Tongue (tissue), 1 donor: ENCODE measurements at regions not wholly inside any gene's neighbourhood (a gene's known extent, or its start where the extent isn't known, plus 50 kb on each side); places are given as distances from the start of the nearest gene placed in this dataset.

ENCODE experiments used
- DNase-seq: peaks from one replicate; pipeline ENCODE4 v3.0.0-alpha.2; 2015

DNA sequence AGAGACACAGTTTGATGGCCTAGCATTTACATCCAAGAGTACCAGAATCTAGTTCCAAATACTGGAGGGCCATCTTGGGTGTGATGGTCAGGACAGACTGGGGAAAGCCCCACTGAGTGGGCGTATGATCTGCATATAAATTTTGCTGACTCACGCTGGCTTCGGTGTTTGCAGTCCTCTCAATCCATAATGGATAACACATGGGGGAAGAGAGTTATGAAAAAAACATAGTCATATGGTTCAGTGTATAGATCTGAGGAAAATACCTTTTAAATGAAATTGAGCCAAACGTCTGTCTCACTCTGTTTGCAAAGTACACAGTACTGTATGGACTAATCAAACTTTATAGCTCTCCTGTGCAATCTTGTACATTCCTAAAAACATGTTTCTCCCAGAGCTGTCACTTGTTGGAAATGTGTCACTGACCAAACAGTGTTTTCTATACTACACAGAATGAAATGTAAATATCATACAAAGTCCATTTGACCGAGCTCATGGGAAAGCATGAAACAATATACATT is 125.3 kb upstream of the THBS1 start:
- peak; percentile 72 for DNase-seq

DNA sequence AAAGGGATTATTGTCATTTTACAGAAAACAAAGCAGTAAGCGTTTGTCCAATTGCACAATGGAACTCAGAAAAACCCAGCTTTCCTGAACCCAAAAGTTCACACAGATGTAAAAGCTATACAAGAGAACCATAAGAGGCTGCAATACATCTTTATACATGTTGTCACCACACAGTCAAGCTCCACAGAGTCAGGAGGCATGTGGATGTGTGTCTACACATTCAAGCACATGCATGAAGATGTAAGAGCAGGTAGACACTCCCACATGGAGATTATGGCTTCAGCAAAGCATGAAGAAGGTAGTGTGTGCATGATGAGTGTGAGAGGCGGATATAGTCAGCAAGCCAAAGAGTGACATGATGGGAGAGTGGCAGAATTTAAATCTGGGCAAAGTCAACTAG is 124.7 kb upstream of the THBS1 start:
- DNase-seq, result no peak

DNA sequence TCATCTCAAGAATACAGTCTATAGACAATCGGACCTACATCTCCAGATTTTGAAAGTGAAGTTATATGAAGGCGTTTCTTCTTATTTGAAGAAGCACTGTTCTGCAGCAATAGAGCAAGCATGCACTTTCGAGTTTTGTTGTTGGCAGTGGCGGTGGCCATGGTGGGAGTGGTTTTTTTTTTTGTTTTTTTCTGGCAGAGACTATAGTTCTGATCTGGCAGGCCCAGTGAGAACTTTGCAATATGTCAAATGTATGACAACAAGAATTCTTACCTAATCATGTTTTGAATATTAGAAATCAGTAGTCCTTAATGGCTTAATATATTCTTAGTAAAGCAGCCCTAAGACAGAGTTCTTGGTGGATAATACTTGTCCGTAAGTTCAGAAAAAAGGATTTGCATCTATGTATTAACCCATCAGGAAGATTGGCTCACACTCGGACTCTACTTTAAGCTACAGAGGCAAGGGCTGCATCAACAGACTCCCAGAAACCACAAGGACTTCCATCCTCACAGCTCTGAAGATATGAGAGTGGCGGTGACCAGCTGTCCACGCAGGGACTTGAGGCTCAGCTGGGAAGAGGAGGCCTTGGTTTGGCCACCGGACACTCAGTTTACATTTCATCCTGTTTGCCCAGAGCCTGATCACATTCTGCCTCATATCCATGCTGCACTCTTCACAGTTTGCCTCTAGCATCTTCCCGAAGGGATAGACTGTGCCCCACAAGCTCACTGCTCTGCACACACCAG is 124.1 kb upstream of the THBS1 start:
- DNase-seq, result no peak

DNA sequence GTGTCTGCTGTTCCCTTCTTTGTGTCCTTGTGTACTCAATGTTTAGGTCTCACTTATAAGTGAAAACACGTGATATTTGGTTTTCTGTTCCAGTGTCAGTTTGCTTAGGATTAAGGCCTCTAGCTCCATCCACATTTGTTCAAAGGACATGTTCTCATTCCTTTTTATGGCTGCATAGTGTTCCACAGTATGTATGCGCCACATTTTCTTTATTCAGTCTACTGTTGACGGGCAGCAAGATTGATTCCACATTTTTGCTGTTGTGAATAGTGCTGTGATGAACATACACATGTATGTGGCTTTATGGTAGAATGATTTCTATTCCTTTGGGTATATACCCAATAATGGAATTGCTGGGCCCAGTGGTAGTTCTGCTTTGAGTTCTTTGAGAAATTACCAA is 122.7 kb upstream of the THBS1 start:
- DNase-seq, result no peak

DNA sequence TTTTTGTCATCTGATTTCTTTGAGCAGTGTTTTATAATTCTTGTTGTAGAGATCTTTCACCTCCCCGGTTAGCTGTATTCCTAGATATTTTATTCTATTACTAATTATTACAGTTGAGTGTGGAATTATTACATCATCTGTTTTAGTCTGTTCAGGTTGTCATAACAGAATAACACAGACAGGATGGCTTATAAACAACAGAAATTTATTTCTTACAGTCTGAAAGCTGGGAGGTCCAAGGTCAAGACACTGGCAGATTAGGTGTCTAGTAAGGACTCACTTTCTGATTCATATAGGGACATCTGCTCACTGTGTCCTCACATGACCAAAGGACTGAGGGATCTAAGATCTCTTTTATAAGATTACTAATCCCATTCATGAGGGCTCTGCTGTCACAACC is 121.3 kb upstream of the THBS1 start:
- no peak for DNase-seq

DNA sequence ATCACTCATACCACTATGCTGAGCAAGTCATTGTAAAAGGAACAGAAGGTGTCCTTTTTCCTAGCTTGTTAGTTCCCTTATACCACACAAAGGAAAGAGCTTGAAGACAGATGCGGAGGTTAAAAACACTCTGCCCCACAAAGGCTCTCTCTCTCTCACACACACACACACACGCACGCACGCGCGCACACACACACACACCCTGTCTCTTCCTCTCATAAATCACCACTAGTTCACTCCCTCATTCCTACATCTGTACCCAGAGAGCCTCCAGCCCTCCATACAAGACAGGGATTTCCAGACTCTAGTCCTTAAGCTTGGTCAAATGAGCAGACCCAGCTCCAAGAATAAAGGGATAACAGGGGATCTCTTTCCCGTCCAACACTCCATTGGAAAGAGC is 120.1 kb upstream of the THBS1 start:
- DNase-seq, result no peak

DNA sequence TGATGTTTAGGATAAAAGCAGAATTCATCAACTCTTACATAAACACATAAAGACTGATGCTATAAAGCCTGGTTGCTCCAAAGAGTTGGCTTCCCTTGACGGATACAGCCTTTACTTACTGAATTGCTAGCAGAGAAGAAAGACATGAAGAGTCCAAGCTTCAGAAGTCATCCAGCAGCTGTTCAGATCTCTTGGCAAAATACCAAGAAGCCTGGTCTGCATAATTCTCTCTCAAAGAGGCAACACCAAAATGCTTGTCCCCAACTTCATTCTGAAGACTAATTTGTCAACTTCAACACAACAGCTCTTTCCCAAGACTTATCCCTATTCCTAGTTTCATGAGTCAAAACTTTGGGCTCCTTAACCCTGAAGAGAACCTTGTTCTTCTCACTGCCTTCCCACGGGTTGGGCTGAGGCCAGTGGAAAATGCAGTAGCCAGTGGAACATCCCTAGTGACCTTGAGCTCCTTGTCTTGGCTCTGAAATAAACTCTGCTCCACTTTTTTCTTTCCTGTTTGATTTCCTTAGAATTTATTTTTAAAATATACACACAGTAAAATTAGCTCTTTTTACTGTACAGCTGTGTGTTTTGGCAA is 119.2 kb upstream of the THBS1 start:
- peak; percentile 86 for DNase-seq

DNA sequence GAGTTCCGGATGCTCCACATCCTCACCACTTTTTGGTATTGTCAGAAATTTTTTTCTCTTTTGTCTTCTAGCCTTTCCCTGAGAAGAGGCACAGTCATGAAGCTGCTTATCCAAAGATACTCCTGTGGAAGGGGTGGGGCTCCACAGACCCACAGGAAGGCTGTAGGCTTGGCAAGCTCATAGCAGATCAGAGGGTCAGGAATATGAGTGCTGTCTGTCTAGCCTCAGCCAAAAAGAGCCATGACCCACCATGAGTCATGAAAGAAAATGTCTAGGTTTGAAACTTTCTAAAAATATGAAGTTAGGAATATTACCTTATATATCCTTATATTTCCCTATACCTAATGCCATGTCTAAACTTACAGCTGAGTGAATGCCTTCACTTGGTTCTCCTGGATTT is 118.2 kb upstream of the THBS1 start:
- DNase-seq, result no peak

DNA sequence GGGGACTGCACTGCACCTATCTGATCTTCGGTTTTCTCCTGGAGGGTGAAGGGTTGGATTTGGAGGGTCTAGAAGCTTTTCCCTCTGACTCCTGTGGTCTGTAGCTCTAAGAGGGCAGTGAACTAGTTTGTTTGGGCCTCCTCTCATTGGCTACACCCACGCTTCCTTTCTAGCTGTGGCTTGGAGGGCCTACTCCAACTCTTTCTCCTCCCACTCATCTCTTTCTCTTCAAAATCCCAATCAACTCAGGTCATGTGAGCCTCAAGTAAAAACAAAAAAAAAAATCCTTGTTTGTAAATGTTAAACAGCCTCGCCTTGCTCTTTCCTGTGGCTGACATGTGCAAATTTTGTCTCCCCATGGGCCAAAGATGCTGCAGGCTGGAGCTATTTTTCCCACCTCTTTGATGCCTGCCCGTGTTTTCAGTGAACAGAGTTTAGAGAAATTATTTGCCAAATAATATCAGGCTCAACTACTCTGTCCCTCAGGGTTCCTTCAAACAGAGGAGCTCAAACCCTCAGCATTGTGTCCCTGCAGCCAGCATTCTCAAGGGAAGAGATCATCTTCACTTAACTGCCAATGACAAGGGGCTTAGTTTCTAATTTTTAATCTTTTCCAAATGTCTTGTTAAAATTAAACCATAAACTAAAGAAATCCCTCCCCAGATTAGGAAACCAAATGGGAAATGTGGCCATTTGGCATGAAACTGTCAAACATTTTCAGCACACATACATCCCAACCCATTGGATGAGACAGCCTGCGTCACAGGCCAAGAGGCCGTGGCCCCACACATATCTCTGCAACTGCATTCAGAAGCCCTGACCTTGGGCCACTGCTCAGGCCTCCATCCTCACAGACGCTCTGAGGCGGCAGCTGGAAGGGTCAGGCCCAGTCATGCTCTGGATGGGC is 114.8 kb upstream of the THBS1 start:
- DNase-seq, result peak; percentile 61

DNA sequence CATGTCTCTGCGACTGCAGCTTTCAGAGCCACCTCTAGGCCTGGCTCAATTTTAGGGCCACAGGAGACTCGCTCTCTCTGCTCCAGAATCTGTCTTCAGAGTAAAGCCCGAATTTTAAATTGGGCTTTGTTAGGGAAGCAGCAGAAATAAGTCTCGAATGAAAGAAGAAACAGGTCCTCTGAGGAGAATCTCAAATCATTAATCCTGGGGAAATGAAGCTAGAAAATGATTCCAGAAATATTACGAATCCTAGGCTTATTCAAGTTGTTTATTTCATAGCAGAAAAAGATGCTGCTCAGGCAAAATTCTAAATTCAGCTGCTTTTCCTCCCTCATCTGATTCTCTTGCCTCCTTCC is 114.2 kb upstream of the THBS1 start:
- DNase-seq, result no peak

DNA sequence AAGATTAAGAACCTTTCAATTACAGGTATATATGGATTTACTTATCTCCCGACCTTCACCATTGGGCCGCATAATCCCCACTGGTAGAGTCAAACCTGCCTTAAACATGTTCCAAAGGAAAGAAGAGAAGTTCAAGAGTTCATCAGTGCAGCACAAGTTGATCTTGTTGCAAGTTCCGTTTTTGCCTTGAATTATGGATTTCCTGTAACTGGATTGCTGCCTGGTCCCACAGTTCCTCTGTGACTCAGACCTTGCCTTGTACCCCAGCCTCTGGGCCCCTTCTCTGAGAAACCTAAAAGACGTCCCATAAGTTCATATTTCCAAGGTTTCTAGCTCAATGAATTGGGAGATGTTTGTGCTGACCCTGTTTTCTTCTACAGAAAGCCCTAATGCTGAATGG is 112.5 kb upstream of the THBS1 start:
- DNase-seq, result no peak

DNA sequence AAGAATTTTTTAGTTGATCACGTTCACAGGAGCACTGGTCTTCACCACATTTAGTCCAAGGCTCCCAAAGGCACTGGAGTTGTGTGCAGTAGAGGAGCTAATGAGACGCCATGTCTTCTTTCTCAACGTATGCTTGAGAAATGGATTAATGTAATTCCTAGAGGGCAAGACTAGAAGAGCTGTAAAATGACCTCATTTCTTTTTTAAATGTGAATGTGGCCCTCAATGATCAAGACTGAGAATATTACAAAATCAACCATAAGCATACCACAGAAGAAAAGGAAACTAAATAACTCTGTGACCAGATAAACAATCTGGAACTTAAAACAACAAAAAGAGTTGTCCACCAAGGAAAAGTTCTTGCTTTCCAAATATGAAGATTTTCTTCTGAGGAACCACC is 112.1 kb upstream of the THBS1 start:
- DNase-seq, result no peak

DNA sequence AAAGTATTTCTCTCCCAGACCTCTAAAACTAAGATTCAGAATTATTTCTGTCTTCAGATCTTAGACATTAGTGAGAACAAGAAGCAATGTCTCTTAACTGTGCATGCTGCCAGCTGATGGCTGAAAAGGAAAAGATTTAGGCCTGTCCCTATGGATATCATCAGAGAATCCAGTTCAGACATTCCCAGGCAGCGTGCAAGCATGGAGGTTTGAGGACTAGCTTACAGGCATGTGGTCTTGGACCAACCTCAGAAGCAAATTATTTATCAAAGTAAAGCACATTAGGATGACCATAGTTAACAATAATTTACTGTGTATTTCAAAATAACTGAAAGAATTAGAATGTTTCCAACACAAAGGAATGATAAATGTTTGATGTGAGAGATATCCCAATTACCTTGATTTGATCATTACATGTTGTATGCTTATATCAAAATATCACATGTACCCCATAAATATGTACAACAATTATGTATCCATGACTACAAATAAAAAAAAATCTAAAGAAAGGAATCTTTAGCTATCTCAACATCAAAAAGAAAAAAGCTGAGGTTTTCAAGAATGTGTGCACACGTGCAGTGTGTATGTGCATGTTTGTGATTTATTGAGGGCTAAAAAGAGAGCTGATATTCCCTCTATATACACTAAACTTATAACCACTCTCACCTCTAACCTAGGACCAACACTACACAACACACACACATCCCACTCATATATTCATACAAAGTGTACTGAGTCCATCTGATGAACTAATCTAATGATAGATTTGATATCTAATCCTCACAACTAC is 108.9 kb upstream of the THBS1 start:
- DNase-seq, result peak; percentile 36

DNA sequence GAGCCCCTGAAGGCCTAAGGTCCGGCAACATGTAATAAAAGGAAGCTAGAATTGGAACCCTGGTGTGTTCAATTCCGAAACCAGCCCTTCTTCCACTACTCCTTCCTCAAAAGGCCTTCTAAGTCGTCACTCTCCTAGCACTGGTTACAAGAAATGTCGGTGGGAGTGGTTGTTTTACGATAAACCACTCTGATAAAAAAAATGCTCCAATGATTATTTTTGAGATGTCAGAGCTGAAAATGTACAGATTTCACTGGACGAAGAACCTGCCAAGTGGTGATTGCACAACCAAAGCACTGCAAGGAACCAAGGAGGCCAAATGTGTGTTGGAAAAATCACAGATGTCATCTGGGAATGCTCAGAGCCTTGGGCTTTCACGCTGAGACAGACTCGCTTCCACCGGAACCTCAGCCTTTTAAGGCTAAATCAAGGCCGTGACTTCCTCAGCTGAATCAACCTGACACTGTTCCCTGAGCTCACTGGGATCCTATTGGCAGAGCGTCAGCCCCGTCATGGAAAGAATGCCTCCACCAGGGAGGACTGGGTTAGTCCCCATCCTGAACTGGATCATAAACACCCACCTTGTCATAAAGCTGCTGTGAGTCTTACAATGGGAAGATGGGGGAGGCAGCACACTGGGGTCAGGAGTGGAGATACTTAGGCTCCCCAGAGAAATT is 108.1 kb upstream of the THBS1 start:
- peak; percentile 95 for DNase-seq

DNA sequence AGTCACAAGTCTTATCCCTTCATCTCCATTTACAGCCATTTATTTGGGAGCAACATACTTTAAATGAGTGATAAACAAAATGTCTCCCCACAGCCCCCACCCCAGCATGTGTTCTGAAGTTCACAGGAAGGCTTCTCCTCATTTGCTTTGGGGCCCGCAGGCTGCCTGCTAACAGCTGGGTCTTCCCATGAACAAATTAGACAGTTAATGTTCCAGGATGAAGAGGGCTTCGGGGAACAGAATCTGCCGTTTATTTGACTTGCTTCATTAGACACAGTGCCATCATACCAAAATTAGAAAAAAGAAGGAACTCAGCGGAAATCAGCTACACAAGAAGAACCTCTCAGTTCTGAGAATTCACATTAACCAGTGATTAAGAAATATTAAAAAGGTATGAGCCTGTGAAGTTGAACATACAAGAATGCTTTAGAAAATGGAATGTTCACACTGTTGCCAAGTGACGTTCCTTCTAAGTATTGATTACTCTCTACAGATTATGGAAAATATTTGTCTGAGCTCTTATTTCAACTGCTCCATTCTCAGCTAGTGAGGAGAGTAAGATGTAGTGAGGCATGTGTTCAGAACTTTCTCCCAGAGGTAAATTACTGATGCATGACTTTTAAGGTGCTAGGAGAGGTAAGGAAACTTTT is 107.5 kb upstream of the THBS1 start:
- peak; percentile 86 for DNase-seq

DNA sequence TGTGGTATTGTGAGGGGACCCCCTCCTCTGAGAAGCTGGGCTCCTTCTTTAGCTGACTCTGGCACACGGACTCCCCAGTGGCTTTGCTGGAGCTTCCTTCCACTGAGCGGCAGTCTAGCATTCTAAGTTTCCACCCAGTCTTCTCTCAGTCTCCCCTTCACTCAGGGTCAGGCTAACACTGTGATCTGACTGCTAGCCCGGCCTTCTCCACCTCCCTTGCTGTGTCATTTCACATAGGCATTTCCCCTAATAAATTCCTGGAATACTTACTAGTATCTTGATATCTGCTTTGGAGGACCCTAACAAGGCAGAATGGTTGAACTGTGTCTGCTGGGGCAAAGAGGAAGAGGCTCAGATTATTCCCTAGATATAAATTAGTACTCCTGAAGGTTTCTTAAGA is 106.2 kb upstream of the THBS1 start:
- no peak for DNase-seq

DNA sequence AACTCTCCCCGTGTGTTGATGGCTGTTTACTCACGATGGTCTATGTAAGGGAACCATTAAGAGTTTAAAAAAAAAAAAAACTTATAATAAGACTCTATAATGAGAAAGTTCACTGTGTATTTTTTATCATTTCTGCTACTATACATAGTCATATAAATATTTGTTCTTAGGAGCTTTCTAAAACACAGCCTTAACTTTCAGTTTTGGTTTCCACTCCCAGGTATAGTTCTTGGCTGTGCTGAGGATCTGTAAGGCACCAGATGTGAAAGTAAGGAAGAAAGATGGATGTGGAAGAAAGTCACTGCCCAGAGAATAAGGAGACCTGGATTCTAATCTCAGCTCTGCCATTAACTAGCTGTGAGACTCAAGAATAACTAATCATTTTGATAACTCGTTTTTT is 101.9 kb upstream of the THBS1 start:
- no peak for DNase-seq

DNA sequence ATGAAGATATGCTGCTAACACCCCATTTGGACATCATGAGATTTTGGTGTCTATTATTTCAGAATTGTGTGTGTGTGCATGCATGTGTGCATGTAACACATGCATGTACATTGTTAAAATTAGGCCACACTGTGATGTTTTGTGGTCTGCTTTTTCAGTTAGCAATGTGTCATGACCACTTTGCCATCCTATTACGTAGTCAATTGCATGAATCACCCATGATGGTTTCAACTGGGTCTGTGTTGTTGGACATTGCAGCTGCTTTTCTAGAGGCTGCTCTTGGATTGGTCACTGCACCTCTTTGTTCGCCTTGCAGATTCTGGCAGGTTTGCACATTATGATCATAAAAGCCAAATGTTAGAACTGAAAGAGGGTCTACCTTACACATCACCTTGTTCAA is 101.0 kb upstream of the THBS1 start:
- no peak for DNase-seq

DNA sequence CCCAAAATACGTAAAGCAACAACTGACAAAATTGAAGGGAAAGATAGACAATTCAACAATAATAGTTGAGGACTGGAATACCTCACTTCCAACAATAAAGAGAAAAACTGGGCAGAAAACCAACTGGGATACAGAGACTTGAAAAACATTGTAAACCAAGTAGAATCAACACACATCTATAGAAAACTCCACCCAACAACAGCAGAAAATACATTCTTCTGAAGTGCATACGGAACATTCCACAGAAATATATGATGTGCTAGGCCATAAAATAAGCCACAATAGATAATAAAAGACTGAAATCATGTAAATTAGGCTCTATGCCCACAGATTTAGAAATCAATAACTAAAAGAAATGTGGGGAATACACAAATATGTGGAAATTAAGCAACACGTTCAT is 98.4 kb upstream of the THBS1 start:
- no peak for DNase-seq

DNA sequence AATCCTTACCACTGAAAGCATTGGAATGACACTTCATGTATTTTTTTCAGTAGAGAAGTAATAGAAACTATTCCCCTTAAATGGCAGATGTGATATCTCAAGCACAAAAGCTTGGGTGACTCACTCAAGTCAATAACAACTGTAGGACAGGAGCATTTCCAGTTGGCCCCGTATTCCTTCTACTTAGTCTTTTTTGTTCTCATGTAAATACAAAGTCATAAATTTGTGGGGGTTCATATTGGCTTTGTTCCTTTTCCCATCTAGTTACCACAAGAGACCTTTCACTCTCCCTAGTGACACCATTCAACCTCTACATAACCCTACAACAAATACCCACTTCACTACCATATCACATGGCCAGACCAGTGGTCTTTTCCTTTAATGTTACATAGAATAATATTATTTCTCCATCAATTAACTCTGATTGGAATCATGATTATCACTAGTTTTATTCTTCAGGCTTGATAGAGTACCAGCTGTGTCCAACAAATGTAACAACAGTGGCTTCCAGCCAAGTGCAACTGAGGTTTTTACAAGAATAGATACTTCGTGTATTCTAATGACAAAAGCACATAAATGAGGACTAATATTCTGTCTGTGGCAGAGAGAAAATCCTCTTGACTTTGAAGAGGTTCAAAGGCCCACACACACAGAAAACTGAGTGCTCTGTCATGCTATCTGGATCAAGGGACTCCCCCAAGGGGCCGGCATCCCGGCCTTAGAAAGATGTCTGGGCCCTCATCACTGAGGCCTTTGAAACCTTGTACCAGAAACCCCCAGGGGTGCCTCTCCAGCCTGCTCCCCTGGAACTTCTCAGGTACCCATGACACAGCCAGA is 94.0 kb upstream of the THBS1 start:
- DNase-seq, result no peak

DNA sequence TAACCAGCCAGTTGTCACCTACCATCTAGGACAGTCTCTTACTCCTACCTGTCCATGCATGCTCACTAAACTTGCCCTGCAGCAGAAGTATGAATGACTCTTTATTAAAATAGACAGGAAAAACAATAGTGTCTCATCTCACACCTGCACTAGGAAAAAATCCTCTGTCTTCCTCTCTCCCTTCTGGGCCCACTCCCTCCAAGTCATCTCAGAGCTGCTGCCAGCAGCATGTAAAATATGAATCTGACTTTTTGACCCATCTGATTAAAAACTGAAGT is 93.5 kb upstream of the THBS1 start:
- no peak for DNase-seq
